ENCODE measurements at regions not wholly inside any gene's neighbourhood (a gene's known extent, or its start where the extent isn't known, plus 50 kb on each side); places are given as distances from the start of the nearest gene placed in this dataset.
"Not testable (repeated sequence)": the region's sequence is repeated elsewhere in the genome, so short reads cannot be mapped to it uniquely, and the experiment has no call there.

GRCh38 chr1:224028802-224029201 lies 85.1 kb upstream of the FBXO28 start:
- DNase-seq (ENCODE audit: low spot score): not testable (repeated sequence)

- not testable (repeated sequence) for DNase-seq (ENCODE audit: low spot score)
Measured at GRCh38 chr1:224023122-224023521, 90.8 kb upstream of the FBXO28 start.

DNA sequence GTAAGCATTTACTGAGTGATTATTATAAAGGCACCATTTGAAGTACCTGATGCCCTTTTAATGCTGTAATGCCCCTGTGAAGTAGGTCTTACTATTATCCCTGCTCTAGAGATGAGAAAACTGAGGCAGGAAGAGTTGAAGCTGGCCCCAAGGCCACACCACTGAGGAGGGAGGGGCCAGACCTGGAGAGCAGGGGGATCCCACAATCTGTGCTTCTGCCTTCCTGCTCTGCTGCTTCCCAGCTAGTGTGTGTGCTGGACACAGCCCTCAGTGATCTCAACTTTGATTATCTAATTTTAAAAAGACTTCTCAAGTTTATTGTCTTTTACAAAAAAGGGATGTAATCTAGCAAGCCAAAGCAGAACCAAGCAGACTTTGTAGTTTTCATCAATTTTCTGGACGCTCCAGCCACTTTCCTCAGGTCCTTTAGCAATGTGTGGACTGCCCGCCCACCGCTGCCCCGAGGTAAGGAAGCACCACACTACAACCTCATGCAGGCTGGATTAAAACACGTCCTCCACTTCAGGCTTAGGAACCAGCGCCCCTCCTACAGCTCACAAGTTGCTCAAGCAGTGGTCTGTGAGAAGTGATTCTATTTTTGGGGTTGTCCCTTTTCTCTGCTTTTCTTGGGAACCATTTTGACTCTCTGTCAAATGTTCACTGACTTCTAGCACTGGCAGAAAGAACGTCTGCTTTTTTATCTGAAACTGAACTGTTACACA lies 91.5 kb upstream of the FBXO28 start:
- DNase-seq (ENCODE audit: low spot score): not testable (repeated sequence)

DNA sequence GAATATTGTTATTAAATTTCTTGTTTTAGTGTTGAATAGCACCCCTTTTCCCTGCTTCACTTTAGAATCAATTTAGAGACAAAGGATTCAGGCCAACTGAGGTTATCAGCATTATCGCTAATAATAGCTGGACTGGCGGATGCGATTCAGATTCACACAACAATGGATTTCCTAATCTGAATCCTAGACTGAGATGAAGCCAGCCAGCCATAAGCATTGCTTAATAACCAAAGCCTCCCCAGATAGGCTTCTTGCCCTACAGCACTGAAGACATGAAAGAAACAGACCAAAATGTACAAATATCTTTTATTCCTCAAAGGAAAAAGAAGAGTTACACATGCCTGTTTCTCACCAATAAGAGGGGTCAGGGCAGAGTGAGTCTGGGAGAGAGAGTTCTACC lies 94.0 kb upstream of the FBXO28 start:
- DNase-seq (ENCODE audit: low spot score): not testable (repeated sequence)

- DNase-seq (ENCODE audit: low spot score): not testable (repeated sequence)
Measured at GRCh38 chr1:224015782-224016181, 98.1 kb upstream of the FBXO28 start.

DNA sequence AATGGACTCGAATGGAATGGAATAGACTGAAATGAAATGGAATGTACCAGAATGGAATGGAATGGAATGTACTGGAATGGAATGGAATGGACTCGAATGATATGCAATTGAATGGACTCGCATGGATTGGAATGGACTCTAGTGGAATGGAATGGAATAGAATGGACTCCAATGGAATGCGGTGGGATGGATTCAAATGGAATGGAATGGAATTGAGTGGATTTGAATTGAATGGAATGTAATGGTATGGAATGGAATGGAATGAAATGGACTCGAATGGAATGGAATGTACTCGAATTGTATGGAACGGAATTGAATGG lies 99.6 kb upstream of the FBXO28 start:
- no peak for DNase-seq (ENCODE audit: low spot score)

GRCh38 chr1:224013626-224014329 lies 100.1 kb upstream of the FBXO28 start:
- DNase-seq (ENCODE audit: low spot score): peak; percentile 2

- DNase-seq (ENCODE audit: low spot score): peak; percentile 5
Measured at GRCh38 chr1:224012807-224013434, 101.0 kb upstream of the FBXO28 start.

DNA sequence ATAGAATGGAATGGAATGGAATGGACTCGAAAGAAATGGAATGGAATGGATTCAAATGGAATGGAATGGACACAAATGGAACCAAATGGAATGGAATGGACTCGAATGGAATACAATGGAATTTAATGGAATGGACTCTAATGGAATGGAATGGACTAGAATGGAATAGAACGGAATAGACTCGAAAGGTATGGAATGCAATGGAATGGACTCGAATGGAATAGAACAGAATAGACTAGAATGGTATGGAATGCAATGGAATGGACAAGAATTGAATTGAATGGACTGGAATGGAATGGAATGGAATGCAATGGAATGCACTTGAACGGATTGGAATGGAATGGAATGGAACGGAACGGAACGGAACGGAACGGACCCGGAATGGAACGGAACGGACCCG lies 101.7 kb upstream of the FBXO28 start:
- DNase-seq (ENCODE audit: low spot score): not testable (repeated sequence)

DNA sequence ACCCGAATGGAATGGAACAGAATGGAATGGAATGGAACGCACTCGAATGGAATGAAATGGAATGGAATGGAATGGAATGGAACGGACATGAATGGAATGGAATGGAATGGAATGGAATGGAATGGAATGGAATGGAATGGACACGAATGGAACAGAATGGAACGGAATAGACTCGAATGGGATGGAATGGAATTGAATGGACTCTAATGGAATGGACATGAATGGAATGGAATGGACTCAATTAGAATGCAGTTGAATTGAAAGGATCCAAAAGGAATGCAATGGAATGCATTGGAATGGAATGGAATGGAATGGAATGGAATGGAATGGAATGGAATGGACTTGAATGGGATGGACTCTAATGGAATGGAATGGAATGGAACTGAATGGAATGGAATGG lies 102.2 kb upstream of the FBXO28 start:
- not testable (repeated sequence) for DNase-seq (ENCODE audit: low spot score)

DNA sequence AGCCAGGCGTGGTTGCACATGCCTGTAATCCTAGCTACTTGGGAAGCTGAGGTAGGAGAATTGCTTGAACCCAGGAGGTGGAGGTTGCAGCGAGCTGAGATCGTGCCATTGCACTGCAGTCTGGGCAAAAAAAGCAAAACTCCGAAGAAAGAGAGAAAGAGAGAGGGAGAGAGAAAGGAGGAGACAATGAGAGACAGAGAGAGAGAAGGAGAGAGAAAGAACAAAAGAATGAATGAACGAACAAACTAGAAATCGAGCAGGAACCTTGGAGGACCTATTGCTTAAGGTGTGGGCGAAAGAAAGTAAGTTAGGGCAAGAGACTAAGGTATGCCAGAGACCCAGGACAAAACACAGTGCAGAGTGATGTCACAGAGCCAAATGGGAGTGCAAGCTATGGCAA lies 102.8 kb upstream of the FBXO28 start:
- not testable (repeated sequence) for DNase-seq (ENCODE audit: low spot score)

DNA sequence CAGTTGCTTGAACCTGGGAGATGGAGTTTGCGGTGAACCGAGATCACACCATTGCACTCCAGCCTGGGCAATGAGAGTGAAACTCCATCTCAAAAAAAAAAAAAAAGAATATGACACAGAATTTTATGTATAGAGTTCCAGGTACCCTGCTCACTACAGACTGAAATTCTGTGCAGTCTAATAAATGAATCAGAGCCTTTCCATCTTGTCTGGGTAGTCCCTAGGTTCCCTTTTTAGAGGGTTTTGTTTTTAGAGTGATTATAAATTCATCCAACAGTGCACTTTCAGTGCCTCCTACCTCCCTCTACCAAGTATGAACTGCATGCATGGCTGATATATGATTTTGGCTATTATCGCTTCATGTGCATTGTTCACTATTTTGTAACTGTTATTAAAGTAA lies 107.9 kb upstream of the FBXO28 start:
- DNase-seq (ENCODE audit: low spot score): not testable (repeated sequence)

DNA sequence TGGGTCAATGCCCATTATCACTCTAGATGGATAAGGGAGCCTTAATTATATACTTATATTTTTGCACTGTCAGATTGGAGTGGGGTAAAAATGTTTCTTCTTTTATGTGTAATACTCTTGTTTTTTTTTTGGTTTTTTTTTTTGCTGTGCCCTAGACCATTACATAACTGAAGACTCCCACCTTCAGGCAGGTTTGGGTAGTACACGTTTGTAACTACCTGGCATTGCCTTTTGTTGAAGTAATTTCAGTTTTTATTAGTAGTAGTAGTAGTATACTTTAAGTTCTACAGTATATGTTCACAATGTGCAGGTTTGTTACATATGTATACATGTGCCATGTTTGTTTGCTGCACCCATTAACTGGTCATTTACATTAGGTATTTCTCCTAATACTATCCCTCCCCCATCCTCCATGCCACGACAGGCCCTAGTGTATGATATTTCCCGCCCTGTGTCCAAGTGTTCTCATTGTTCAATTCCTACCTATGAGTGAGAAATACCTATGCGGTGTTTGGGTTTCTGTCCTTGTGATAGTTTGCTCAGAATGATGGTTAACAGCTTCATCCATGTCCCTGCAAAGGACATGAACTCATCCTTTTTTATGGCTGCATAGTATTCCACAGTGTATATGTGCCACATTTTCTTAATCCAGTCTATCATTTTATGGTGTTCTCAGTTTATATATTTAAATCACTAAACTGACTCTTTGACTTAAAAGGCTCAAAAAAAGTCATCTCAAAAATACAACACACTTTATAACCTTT lies 109.2 kb upstream of the FBXO28 start:
- DNase-seq (ENCODE audit: low spot score): peak; percentile 49

DNA sequence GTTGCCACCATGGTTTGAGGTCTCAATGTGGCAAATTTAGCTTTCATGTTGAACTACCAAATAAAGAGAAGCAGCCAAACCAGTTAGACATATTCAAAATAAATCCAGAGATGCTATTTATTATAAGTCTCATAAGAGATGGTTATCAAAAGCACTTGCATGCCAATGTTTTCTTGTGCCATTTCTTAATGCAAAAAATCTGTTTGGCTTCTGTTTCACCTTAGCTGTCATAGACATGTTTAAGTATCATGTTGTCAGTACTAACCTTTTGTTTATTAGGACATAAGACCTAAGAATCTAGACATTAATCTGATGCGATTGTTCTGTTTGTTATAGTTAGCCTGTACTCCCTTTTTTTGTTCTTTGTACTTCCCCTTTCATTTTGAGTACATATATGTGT lies 110.0 kb upstream of the FBXO28 start:
- DNase-seq (ENCODE audit: low spot score): not testable (repeated sequence)

GRCh38 chr1:224001757-224002156 lies 112.2 kb upstream of the FBXO28 start:
- not testable (repeated sequence) for DNase-seq (ENCODE audit: low spot score)

DNA sequence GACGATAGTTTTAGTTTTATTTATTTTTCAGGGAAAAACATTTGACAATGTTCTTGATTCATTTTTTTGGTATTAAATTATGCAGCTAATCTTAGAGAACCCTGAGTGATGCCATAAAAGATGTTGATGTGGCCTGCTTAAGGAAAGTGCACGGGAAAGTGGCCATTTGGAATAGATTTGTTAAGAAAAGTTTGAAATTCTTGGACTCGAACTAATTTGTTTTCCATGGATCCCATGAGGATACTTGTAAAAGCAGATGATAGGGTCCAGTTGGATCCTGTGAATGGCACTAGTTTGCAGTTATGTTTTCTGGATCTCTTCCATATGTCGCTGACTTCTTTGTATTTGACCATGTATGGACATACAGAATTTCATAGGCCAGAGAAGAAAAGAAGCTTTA lies 114.2 kb upstream of the FBXO28 start:
- not testable (repeated sequence) for DNase-seq (ENCODE audit: low spot score)

DNA sequence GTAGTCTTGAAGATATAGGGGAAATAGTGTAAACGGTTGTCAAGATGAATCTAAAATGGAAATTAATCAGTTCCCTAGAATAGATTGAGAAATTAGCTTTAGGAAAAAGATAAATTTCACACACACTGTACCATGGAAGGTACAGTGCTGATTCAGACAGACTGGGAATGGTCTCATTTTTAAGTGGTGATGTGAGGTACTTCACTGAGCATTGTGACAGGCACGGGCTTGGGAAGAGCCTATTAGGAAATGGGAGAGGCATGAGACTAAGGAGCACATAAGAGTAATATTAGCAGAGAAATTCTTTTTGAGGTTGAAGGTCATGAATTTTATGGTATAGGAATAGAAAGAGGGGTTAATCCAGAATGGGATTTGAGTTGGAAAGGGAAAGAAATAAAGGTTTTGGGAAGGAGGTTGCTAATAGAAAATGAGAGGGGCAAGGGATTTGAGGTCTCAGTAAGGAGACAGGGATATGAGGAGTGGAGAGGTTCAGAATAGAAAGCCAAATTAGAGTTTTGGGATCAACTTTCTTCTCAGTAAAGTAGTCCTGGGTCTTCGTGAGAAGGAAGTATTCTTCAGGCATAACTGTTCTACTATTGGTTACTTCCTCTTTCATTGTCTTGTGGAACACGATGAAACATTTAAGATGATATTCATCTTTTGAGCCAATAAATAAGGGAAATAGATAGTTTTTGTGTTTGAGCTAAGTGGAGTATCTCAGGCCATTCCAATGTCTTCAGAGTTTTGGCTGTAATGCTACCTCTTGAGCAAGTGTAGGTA lies 115.0 kb upstream of the FBXO28 start:
- not testable (repeated sequence) for DNase-seq (ENCODE audit: low spot score)

- DNase-seq (ENCODE audit: low spot score): not testable (repeated sequence)
Measured at GRCh38 chr1:223996376-223996775, 117.5 kb upstream of the FBXO28 start.

DNA sequence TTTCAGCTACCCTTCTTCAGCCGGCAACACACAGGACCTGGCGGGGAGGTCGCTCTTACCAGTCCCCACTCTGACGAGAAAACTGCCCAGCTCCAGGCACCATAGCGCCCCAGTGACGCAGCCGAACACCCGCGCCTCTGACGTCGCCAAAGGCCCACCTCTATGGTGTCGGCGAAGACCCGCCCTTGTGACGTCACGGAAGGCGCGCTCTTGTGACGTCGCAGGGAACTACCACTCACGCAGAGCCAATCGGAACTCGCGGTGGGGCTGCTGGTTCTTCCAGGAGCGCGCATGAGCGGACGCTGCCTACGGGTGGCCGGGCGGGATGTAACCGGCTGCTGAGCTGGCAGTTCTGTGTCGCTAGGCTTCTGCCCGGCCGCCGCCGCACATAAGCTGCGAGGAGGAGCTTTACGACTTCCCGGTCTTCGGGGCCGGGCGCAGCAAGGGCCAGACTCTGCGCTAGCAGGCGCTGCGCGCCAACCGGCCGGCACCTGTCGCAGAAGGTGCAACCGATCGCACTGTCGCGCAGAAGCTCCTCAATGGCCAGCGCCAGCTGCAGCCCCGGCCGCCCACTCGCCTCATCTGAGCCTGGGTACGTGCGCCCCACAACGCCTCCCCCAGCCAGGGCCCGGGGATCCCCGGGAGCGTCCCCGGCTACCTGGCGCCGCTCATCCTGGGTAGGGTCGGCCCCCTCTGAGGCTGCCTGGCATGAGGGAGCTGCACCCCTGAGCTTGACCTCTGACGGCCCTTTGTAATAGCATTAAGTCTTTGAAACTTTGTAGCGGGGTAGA lies 121.3 kb upstream of the FBXO28 start:
- peak; percentile 100 for DNase-seq (ENCODE audit: low spot score)

GRCh38 chr1:223991297-223991857 lies 122.5 kb upstream of the FBXO28 start:
- DNase-seq (ENCODE audit: low spot score): not testable (repeated sequence)
